ENCODE measurements at regions not wholly inside any gene's neighbourhood (a gene's known extent, or its start where the extent isn't known, plus 50 kb on each side); places are given as distances from the start of the nearest gene placed in this dataset.
"Not testable (repeated sequence)": the region's sequence is repeated elsewhere in the genome, so short reads cannot be mapped to it uniquely, and the experiment has no call there.

GRCh38 chr1:66460776-66461175 is 73.2 kb upstream of the SGIP1 start:
- no peak for DNase-seq (ENCODE audit: low read depth, low spot score)

- no peak for DNase-seq (ENCODE audit: low read depth, low spot score)
Measured at GRCh38 chr1:66462313-66462712, 71.6 kb upstream of the SGIP1 start.

GRCh38 chr1:66464351-66464750 is 69.6 kb upstream of the SGIP1 start:
- DNase-seq (ENCODE audit: low read depth, low spot score), result no peak

- DNase-seq (ENCODE audit: low read depth, low spot score), result no peak
Measured at GRCh38 chr1:66464802-66465201, 69.2 kb upstream of the SGIP1 start.

- DNase-seq (ENCODE audit: low read depth, low spot score), result not testable (repeated sequence)
Measured at GRCh38 chr1:66466695-66467094, 67.3 kb upstream of the SGIP1 start.

GRCh38 chr1:66468722-66469121 is 65.2 kb upstream of the SGIP1 start:
- no peak for DNase-seq (ENCODE audit: low read depth, low spot score)

- DNase-seq (ENCODE audit: low read depth, low spot score), result no peak
Measured at GRCh38 chr1:66475940-66476339, 58.0 kb upstream of the SGIP1 start.

GRCh38 chr1:66476774-66477173 is 57.2 kb upstream of the SGIP1 start:
- no peak for DNase-seq (ENCODE audit: low read depth, low spot score)

- no peak for DNase-seq (ENCODE audit: low read depth, low spot score)
Measured at GRCh38 chr1:66478116-66478515, 55.8 kb upstream of the SGIP1 start.

- no peak for DNase-seq (ENCODE audit: low read depth, low spot score)
Measured at GRCh38 chr1:66480162-66480561, 53.8 kb upstream of the SGIP1 start.

- DNase-seq (ENCODE audit: low read depth, low spot score), result not testable (repeated sequence)
Measured at GRCh38 chr1:66481215-66481614, 52.7 kb upstream of the SGIP1 start.

Data from smooth muscle cell of the brain vasculature (primary cell).